ENCODE measurements at regions not wholly inside any gene's neighbourhood (a gene's known extent, or its start where the extent isn't known, plus 50 kb on each side); places are given as distances from the start of the nearest gene placed in this dataset.

GRCh38 chr6:92700411-92700810 is 718.9 kb downstream of the EPHA7 start:
- Mint-ChIP-seq H3K27ac (ENCODE audit: unreplicated experiment) (no peak overlapping the region), H3K9me3 (ENCODE audit: unreplicated experiment) (no peaks in the 10 kb centered on the region), H3K36me3 (ENCODE audit: unreplicated experiment) (no peaks in the 10 kb centered on the region), H3K27me3 (ENCODE audit: unreplicated experiment) (no peaks in the 10 kb centered on the region), H3K4me3 (ENCODE audit: unreplicated experiment) (no peak overlapping the region), H3K4me1 (ENCODE audit: low read depth, unreplicated experiment) (no peaks in the 10 kb centered on the region)
- DNase-seq = no peak
- TF ChIP-seq CTCF (IDR thresholded peaks at IDR 0.05; ENCODE audit: partially characterized antibody, unreplicated experiment) = no peak

GRCh38 chr6:92690997-92691599 is 728.3 kb downstream of the EPHA7 start:
- H3K27me3 Mint-ChIP-seq (ENCODE audit: unreplicated experiment) = no peaks in the 10 kb centered on the region
- no peak for TF ChIP-seq CTCF (IDR thresholded peaks at IDR 0.05; ENCODE audit: partially characterized antibody, unreplicated experiment)
- peaks cover 1% of the 10 kb centered on the region for H3K4me1 Mint-ChIP-seq (ENCODE audit: low read depth, unreplicated experiment)
- no peaks in the 10 kb centered on the region for H3K36me3 Mint-ChIP-seq (ENCODE audit: unreplicated experiment)
- DNase-seq = no peak
- H3K27ac Mint-ChIP-seq (ENCODE audit: unreplicated experiment) = no peak overlapping the region
- H3K9me3 Mint-ChIP-seq (ENCODE audit: unreplicated experiment) = no peaks in the 10 kb centered on the region
- no peak overlapping the region for H3K4me3 Mint-ChIP-seq (ENCODE audit: unreplicated experiment)

GRCh38 chr6:92688342-92688741 is 731.0 kb downstream of the EPHA7 start:
- Mint-ChIP-seq H3K9me3 (ENCODE audit: unreplicated experiment) (no peaks in the 10 kb centered on the region), H3K4me1 (ENCODE audit: low read depth, unreplicated experiment) (peaks cover 1% of the 10 kb centered on the region), H3K36me3 (ENCODE audit: unreplicated experiment) (no peaks in the 10 kb centered on the region), H3K27me3 (ENCODE audit: unreplicated experiment) (no peaks in the 10 kb centered on the region), H3K27ac (ENCODE audit: unreplicated experiment) (no peak overlapping the region), H3K4me3 (ENCODE audit: unreplicated experiment) (no peak overlapping the region)
- no peak for DNase-seq
- no peak for TF ChIP-seq CTCF (IDR thresholded peaks at IDR 0.05; ENCODE audit: partially characterized antibody, unreplicated experiment)

GRCh38 chr6:92687278-92687677 is 732.1 kb downstream of the EPHA7 start:
- H3K4me3 Mint-ChIP-seq (ENCODE audit: unreplicated experiment) = no peak overlapping the region
- no peaks in the 10 kb centered on the region for H3K36me3 Mint-ChIP-seq (ENCODE audit: unreplicated experiment)
- H3K9me3 Mint-ChIP-seq (ENCODE audit: unreplicated experiment) = no peaks in the 10 kb centered on the region
- no peaks in the 10 kb centered on the region for H3K27me3 Mint-ChIP-seq (ENCODE audit: unreplicated experiment)
- TF ChIP-seq CTCF (IDR thresholded peaks at IDR 0.05; ENCODE audit: partially characterized antibody, unreplicated experiment) = no peak
- no peak overlapping the region for H3K27ac Mint-ChIP-seq (ENCODE audit: unreplicated experiment)
- H3K4me1 Mint-ChIP-seq (ENCODE audit: low read depth, unreplicated experiment) = peaks cover 1% of the 10 kb centered on the region
- DNase-seq = no peak

GRCh38 chr6:92684386-92684785 is 735.0 kb downstream of the EPHA7 start:
- Mint-ChIP-seq H3K4me3 (ENCODE audit: unreplicated experiment) (no peak overlapping the region), H3K36me3 (ENCODE audit: unreplicated experiment) (no peaks in the 10 kb centered on the region), H3K27me3 (ENCODE audit: unreplicated experiment) (no peaks in the 10 kb centered on the region), H3K9me3 (ENCODE audit: unreplicated experiment) (no peaks in the 10 kb centered on the region), H3K27ac (ENCODE audit: unreplicated experiment) (no peak overlapping the region), H3K4me1 (ENCODE audit: low read depth, unreplicated experiment) (peaks cover 1% of the 10 kb centered on the region)
- DNase-seq = no peak
- TF ChIP-seq CTCF (IDR thresholded peaks at IDR 0.05; ENCODE audit: partially characterized antibody, unreplicated experiment) = no peak

Measured in glutamatergic neuron (in vitro differentiated cells).